Upper lobe of left lung (tissue), 6 donors: ENCODE measurements at regions not wholly inside any gene's neighbourhood (a gene's known extent, or its start where the extent isn't known, plus 50 kb on each side); places are given as distances from the start of the nearest gene placed in this dataset.

Experiments used
- ATAC-seq, 2 donors: fragments of 200-7000 bp; cut with Tn5 transposase; one replicate each; pipeline ENCODE4 v1.9.1; 2022; ENCODE audit warnings: mild to moderate bottlenecking in 2 of 2, moderate library complexity in 2 of 2; ENCODE audit not compliant: low FRiP score in 2 of 2
- DNase-seq, 2 donors: peaks; one replicate each; pipeline ENCODE4 v3.0.0-alpha.2; 2019 to 2020
- H3K27ac ChIP-seq, 4 donors: fragments of 200-600 bp; sonication (generic); one replicate each; pipeline ENCODE4 v1.5.1; 2016 to 2019
- H3K27me3 ChIP-seq, 4 donors: fragments of 200-600 bp; sonication (generic); one replicate each; pipeline ENCODE4 v1.5.1; 2017 to 2019
- H3K36me3 ChIP-seq, 4 donors: fragments of 200-600 bp; sonication (generic); one replicate each; pipeline ENCODE4 v1.5.1; 2016 to 2019
- H3K4me1 ChIP-seq, 4 donors: fragments of 200-600 bp; sonication (generic); one replicate each; pipeline ENCODE4 v1.5.1; 2018 to 2019
- H3K4me3 ChIP-seq, 4 donors: fragments of 200-600 bp; sonication (generic); one replicate each; pipeline ENCODE4 v1.5.1; 2017 to 2019; ENCODE audit warnings: mild to moderate bottlenecking in 2 of 4, moderate library complexity in 1 of 4
- H3K9me3 ChIP-seq, 4 donors: fragments of 200-600 bp; sonication (generic); one replicate each; pipeline ENCODE4 v1.5.1; 2018 to 2019
- CTCF ChIP-seq, 6 experiments: fragments of 450-650 bp in 4 of 6; fragments of 200-600 bp in 2 of 6; sonication (generic) in 2 of 6; IDR thresholded peaks; one replicate each; pipeline ENCODE4 v1.5.1; 2016 to 2019; ENCODE audit warnings: antibody characterized with exemption in 6 of 6
- EP300 ChIP-seq, 4 donors: sonication (generic); formaldehyde crosslinking; IDR thresholded peaks; one replicate each; pipeline ENCODE4 v1.5.1; 2017; ENCODE audit warnings: antibody characterized with exemption in 4 of 4, control low read depth in 2 of 4
- POLR2A ChIP-seq, 4 donors: fragments of 450-650 bp; IDR thresholded peaks; one replicate each; pipeline ENCODE4 v1.5.1; 2016 to 2017; ENCODE audit warnings: antibody characterized with exemption in 4 of 4, mild to moderate bottlenecking in 2 of 4
- POLR2AphosphoS5 ChIP-seq, 2 donors: sonication (generic); formaldehyde crosslinking; IDR thresholded peaks; one replicate each; pipeline ENCODE4 v1.5.1; 2017; ENCODE audit warnings: antibody characterized with exemption in 2 of 2
- WGBS, 2 donors: methylation state at CpG; one replicate each; pipeline ENCODE4 v1.1.5; 2017 to 2018; 5-methylcytosine and 5-hydroxymethylcytosine counted together
- donor health status: DM: no; HTN: no; CAD: no; lungs with moderate emphysema.
- donor health status: DM: no; HTN: yes; CAD: no; lungs with severe emphysema.

GRCh38 chr9:11828201-11828600 is 865.0 kb upstream of the TYRP1 start:
- Histone ChIP-seq H3K4me3 (no peak overlapping the region), H3K4me1 (no peaks in the 10 kb centered on the region), H3K27ac (no peak overlapping the region), H3K36me3 (no peaks in the 10 kb centered on the region), H3K27me3 (no peaks in the 10 kb centered on the region), H3K9me3 (no peaks in the 10 kb centered on the region)
- ATAC-seq = no peak
- WGBS, 2 donors = 81 to 82% methylated on average over 3 of the region's 3 CpGs
- no peak for DNase-seq
- TF ChIP-seq POLR2A (IDR thresholded peaks at IDR 0.05) (no peak), POLR2AphosphoS5 (IDR thresholded peaks at IDR 0.05) (no peak), EP300 (IDR thresholded peaks at IDR 0.05) (no peak), CTCF (IDR thresholded peaks at IDR 0.05) (no peak)

GRCh38 chr9:11833056-11833455 is 860.1 kb upstream of the TYRP1 start:
- Histone ChIP-seq H3K36me3 (no peaks in the 10 kb centered on the region), H3K27me3 (no peaks in the 10 kb centered on the region), H3K27ac (no peak overlapping the region), H3K4me3 (no peak overlapping the region), H3K9me3 (peaks cover 0 to 9% (median 0%) of the 10 kb centered on the region in 4 donors), H3K4me1 (no peaks in the 10 kb centered on the region)
- TF ChIP-seq EP300 (IDR thresholded peaks at IDR 0.05) = no peak
- WGBS, 2 donors = 74 to 76% methylated on average over 2 of the region's 2 CpGs
- DNase-seq = no peak
- no peak for ATAC-seq

- H3K36me3 ChIP-seq = no peaks in the 10 kb centered on the region
- no peaks in the 10 kb centered on the region for H3K4me1 ChIP-seq
- WGBS, 2 donors = 62 to 63% methylated on average over 1 of the region's 1 CpG
- ATAC-seq = no peak
- H3K4me3 ChIP-seq = no peak overlapping the region
- no peak overlapping the region for H3K27ac ChIP-seq
- TF ChIP-seq POLR2AphosphoS5 (IDR thresholded peaks at IDR 0.05) = no peak
- no peak for TF ChIP-seq EP300 (IDR thresholded peaks at IDR 0.05)
- TF ChIP-seq CTCF (IDR thresholded peaks at IDR 0.05) = no peak
- TF ChIP-seq POLR2A (IDR thresholded peaks at IDR 0.05) = no peak
- DNase-seq = no peak
- no peaks in the 10 kb centered on the region for H3K27me3 ChIP-seq
- no peaks in the 10 kb centered on the region for H3K9me3 ChIP-seq
These were observed 824.4 kb upstream of the TYRP1 start for GRCh38 chr9:11868795-11869194.

GRCh38 chr9:11871852-11872251 is 821.3 kb upstream of the TYRP1 start:
- DNase-seq (no peak), ATAC-seq (no peak)
- no peak overlapping the region for H3K4me3 ChIP-seq
- H3K36me3 ChIP-seq = no peaks in the 10 kb centered on the region
- H3K27me3 ChIP-seq = no peaks in the 10 kb centered on the region
- 45 to 59% methylated on average over 5 of the region's 5 CpGs for WGBS, 2 donors
- no peaks in the 10 kb centered on the region for H3K4me1 ChIP-seq
- H3K9me3 ChIP-seq = no peaks in the 10 kb centered on the region
- no peak overlapping the region for H3K27ac ChIP-seq
- TF ChIP-seq EP300 (IDR thresholded peaks at IDR 0.05) (no peak), CTCF (IDR thresholded peaks at IDR 0.05) (no peak), POLR2A (IDR thresholded peaks at IDR 0.05) (no peak), POLR2AphosphoS5 (IDR thresholded peaks at IDR 0.05) (no peak)

GRCh38 chr9:11872471-11872870 is 820.7 kb upstream of the TYRP1 start:
- no peaks in the 10 kb centered on the region for H3K36me3 ChIP-seq
- 35 to 38% methylated on average over 1 of the region's 1 CpG for WGBS, 2 donors
- H3K27ac ChIP-seq = no peak overlapping the region
- DNase-seq (no peak), ATAC-seq (no peak)
- no peak overlapping the region for H3K4me3 ChIP-seq
- H3K9me3 ChIP-seq = no peaks in the 10 kb centered on the region
- no peaks in the 10 kb centered on the region for H3K4me1 ChIP-seq
- TF ChIP-seq POLR2AphosphoS5 (IDR thresholded peaks at IDR 0.05) (no peak), CTCF (IDR thresholded peaks at IDR 0.05) (no peak), EP300 (IDR thresholded peaks at IDR 0.05) (no peak), POLR2A (IDR thresholded peaks at IDR 0.05) (no peak)
- H3K27me3 ChIP-seq = no peaks in the 10 kb centered on the region
